IMR-90 (cell line): ENCODE measurements at regions not wholly inside any gene's neighbourhood (a gene's known extent, or its start where the extent isn't known, plus 50 kb on each side); places are given as distances from the start of the nearest gene placed in this dataset.

Experiments
- BHLHE40 ChIP-seq: fragments of 150-350 bp; IDR thresholded peaks from 2 replicates; pipeline ENCODE4 v1.6.1; 2016; ENCODE audit warnings: mild to moderate bottlenecking, low read depth, low read length
- CEBPB ChIP-seq: IDR thresholded peaks from 2 replicates; pipeline ENCODE4 v1.6.1; 2012; ENCODE audit warnings: low read depth, low read length, improper control_type of control experiment
- CHD1 ChIP-seq: IDR thresholded peaks from 2 replicates; pipeline ENCODE4 v1.6.1; 2012; ENCODE audit warnings: low read depth, low read length, improper control_type of control experiment
- CTCF ChIP-seq: conservative IDR thresholded peaks from 2 replicates; pipeline ENCODE4 v1.5.1; 2012; ENCODE audit warnings: mild to moderate bottlenecking, low read depth, low read length, improper control_type of control experiment
- MAFK ChIP-seq: IDR thresholded peaks from 2 replicates; pipeline ENCODE4 v1.6.1; 2012; ENCODE audit warnings: low read depth, low read length, improper control_type of control experiment
- MAZ ChIP-seq: IDR thresholded peaks from 2 replicates; pipeline ENCODE4 v1.6.1; 2012; ENCODE audit warnings: low read depth, mild to moderate bottlenecking, low read length, improper control_type of control experiment, moderate library complexity, borderline replicate concordance
- MXI1 ChIP-seq: IDR thresholded peaks from 2 replicates; pipeline ENCODE4 v1.6.1; 2012; ENCODE audit warnings: low read depth, mild to moderate bottlenecking, low read length, moderate library complexity, borderline replicate concordance
- NFE2L2 ChIP-seq: fragments of 150-350 bp; IDR thresholded peaks from 2 replicates; pipeline ENCODE4 v1.6.1; 2016; ENCODE audit warnings: low read depth, mild to moderate bottlenecking, low read length
- POLR2A ChIP-seq: IDR thresholded peaks from 2 replicates; pipeline ENCODE4 v1.6.1; 2012; ENCODE audit warnings: mild to moderate bottlenecking, low read depth, low read length
- RAD21 ChIP-seq: IDR thresholded peaks from 2 replicates; pipeline ENCODE4 v1.6.1; 2012; ENCODE audit warnings: low read length, improper control_type of control experiment
- RFX5 ChIP-seq: IDR thresholded peaks from 2 replicates; pipeline ENCODE4 v1.8.0; 2012; ENCODE audit warnings: low read depth, mild to moderate bottlenecking, low read length, moderate library complexity
- SMC3 ChIP-seq: fragments of 150-350 bp; IDR thresholded peaks from 2 replicates; pipeline ENCODE4 v1.6.1; 2016; ENCODE audit warnings: low read depth, mild to moderate bottlenecking, antibody characterized with exemption, low read length, moderate library complexity
- USF2 ChIP-seq: fragments of 150-350 bp; IDR thresholded peaks from 2 replicates; pipeline ENCODE4 v1.6.1; 2017; ENCODE audit warnings: mild to moderate bottlenecking, antibody characterized with exemption, low read length, low read depth

- no peak for TF ChIP-seq CTCF
- TF ChIP-seq POLR2A: no peak
- no peak for TF ChIP-seq CEBPB
- TF ChIP-seq RAD21: no peak
- TF ChIP-seq CHD1: no peak
- no peak for TF ChIP-seq NFE2L2
- TF ChIP-seq BHLHE40: no peak
- no peak for TF ChIP-seq SMC3
- TF ChIP-seq USF2: no peak
- TF ChIP-seq RFX5: no peak
- TF ChIP-seq MAZ: no peak
- no peak for TF ChIP-seq MXI1
- TF ChIP-seq MAFK: no peak
Observed at GRCh38 chr18:42514512-42514911, 559.5 kb downstream of the PIK3C3 start.
